Caco-2 (cell line): ENCODE measurements at regions not wholly inside any gene's neighbourhood (a gene's known extent, or its start where the extent isn't known, plus 50 kb on each side); places are given as distances from the start of the nearest gene placed in this dataset.

ENCODE experiments used
- BruUV-seq: library from RNA; stranded (reverse); fragments of 400-500 nt; replicated peaks from 2 replicates; lab custom pipeline; 2021; lab: Mats Ljungman, UMichigan
- CTCF ChIA-PET: fragments of 300-600 bp; sonication (Branson Sonifier 250); formaldehyde crosslinking; loops from one replicate; lab custom pipeline; 2022; ENCODE audit warnings: antibody characterized with exemption; lab: Charles Lee
- POLR2A ChIA-PET: fragments of 300-600 bp; sonication (Branson Sonifier 250); formaldehyde crosslinking; loops from one replicate; lab custom pipeline; 2022; ENCODE audit warnings: antibody characterized with exemption; lab: Charles Lee
- DNase-seq, 2 experiments: peaks; one replicate each; pipeline versions ENCODE4 v3.0.0 to v3.0.0-alpha.2; 2020 to 2022
- H3K27me3 ChIP-seq: replicated peaks from 2 replicates; pipeline ENCODE4 v1.6.0; 2011; ENCODE audit warnings: low read length; ENCODE audit not compliant: control insufficient read depth, insufficient read depth
- H3K36me3 ChIP-seq: 2 replicates; pipeline ENCODE4 v1.5.1; 2011; ENCODE audit warnings: low read length; ENCODE audit not compliant: control insufficient read depth, insufficient read depth
- H3K4me1 ChIP-seq: fragments of 250-450 bp; sonication (Bioruptor Pico); 2 replicates; pipeline ENCODE4 v1.5.1; 2020; ENCODE audit warnings: mild to moderate bottlenecking
- H3K4me3 ChIP-seq: 2 replicates; pipeline ENCODE4 v1.5.1; 2011; ENCODE audit warnings: low read depth, mild to moderate bottlenecking, control low read depth, low read length
- H3K9me3 ChIP-seq: fragments of 250-450 bp; sonication (Bioruptor Pico); 2 replicates; pipeline ENCODE4 v1.5.1; 2020; ENCODE audit warnings: mild to moderate bottlenecking, moderate library complexity
- H3K27ac Mint-ChIP-seq: one replicate; pipeline ENCODE4 v1.8.0; 2022; ENCODE audit warnings: mixed read lengths; ENCODE audit not compliant: unreplicated experiment
- H3K27me3 Mint-ChIP-seq: one replicate; pipeline ENCODE4 v1.8.0; 2022; ENCODE audit warnings: mixed read lengths; ENCODE audit not compliant: insufficient read depth, unreplicated experiment
- H3K36me3 Mint-ChIP-seq: one replicate; pipeline ENCODE4 v1.8.0; 2022; ENCODE audit warnings: mild to moderate bottlenecking, mixed read lengths; ENCODE audit not compliant: insufficient read depth, unreplicated experiment
- H3K4me1 Mint-ChIP-seq: one replicate; pipeline ENCODE4 v1.8.0; 2022; ENCODE audit warnings: low read depth, mixed read lengths; ENCODE audit not compliant: unreplicated experiment
- H3K4me3 Mint-ChIP-seq: one replicate; pipeline ENCODE4 v1.8.0; 2022; ENCODE audit warnings: mild to moderate bottlenecking, moderate library complexity, mixed read lengths; ENCODE audit not compliant: unreplicated experiment
- H3K9me3 Mint-ChIP-seq: one replicate; pipeline ENCODE4 v1.8.0; 2022; ENCODE audit warnings: mixed read lengths; ENCODE audit not compliant: unreplicated experiment
- intact Hi-C: fragments of 100-400 bp; cut with micrococcal nuclease; formaldehyde crosslinking; loops from one replicate; pipeline ENCODE4 v1.10.0; 2022; ENCODE audit not compliant: unreplicated experiment
- TF ChIP-seq, protein P1 (sequence below), 2 experiments: fragments of 200-600 bp in 1 of 2; IDR thresholded peaks; 1 replicate in 1 of 2; 2 replicates in 1 of 2; pipeline versions ENCODE4 v1.5.1 to v1.8.0; 2011 to 2022; ENCODE audit warnings: antibody characterized with exemption in 1 of 2, control low read depth in 1 of 2, inconsistent platforms in 1 of 2, low read depth in 1 of 2, low read length in 1 of 2, mild to moderate bottlenecking in 1 of 2, moderate library complexity in 1 of 2; ENCODE audit not compliant: insufficient read depth in 1 of 2, severe bottlenecking in 1 of 2, unreplicated experiment in 1 of 2

DNA sequence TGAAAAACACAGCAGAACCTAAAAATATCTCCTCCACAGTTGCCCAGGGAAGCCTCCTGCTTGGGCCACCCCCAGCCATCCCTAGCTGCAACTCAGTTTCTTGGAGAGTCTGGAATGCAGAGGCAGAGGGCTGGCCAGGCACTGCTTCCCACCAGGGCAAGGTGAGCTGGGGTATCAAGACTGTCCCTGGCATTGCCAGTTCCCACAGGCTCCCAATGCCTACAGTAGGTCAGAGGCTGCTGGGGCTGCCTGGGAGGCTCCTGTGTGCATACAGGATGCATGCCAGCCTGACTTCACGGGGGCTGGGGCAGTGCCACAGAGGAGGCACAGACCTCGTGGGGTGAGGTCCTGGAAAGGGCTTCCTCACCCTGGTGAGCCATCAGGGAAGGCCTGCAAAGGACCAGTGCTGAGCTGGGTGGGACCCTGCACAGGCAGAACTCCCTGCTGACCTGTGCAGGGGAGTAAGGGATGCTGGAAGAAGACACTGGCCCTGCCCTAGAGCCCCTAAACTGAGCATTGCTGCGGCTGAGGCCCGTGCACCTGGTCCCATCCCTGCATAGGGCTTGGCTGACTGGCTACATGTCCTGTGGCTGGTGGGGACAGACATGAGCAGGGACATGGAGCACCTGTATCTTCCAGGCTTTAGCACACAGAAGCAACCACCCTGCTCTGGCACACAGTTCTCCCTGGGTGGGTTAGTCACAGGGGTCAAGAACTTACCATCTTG, 121.9 kb upstream of the RET start:
- no TSS peak for BruUV-seq
- no peaks in the 10 kb centered on the region; the same call in 1 of the 2 replicates for H3K9me3 ChIP-seq
- no peaks in the 10 kb centered on the region for H3K4me1 ChIP-seq
- Mint-ChIP-seq H3K4me1 (no peaks in the 10 kb centered on the region), H3K4me3 (no peak overlapping the region), H3K27me3 (peaks cover 6% of the 10 kb centered on the region), H3K27ac (no peak overlapping the region), H3K9me3 (no peaks in the 10 kb centered on the region), H3K36me3 (no peaks in the 10 kb centered on the region)
- POLR2A ChIA-PET = no interaction called here
- H3K36me3 ChIP-seq = no peaks in the 10 kb centered on the region
- TF ChIP-seq, protein P1, sequence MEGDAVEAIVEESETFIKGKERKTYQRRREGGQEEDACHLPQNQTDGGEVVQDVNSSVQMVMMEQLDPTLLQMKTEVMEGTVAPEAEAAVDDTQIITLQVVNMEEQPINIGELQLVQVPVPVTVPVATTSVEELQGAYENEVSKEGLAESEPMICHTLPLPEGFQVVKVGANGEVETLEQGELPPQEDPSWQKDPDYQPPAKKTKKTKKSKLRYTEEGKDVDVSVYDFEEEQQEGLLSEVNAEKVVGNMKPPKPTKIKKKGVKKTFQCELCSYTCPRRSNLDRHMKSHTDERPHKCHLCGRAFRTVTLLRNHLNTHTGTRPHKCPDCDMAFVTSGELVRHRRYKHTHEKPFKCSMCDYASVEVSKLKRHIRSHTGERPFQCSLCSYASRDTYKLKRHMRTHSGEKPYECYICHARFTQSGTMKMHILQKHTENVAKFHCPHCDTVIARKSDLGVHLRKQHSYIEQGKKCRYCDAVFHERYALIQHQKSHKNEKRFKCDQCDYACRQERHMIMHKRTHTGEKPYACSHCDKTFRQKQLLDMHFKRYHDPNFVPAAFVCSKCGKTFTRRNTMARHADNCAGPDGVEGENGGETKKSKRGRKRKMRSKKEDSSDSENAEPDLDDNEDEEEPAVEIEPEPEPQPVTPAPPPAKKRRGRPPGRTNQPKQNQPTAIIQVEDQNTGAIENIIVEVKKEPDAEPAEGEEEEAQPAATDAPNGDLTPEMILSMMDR (IDR thresholded peaks at IDR 0.05; ENCODE audit: insufficient read depth in 1 of 2, low read depth in 1 of 2, low read length in 1 of 2, severe bottlenecking in 1 of 2, unreplicated experiment in 1 of 2) = no peak
- CTCF ChIA-PET = no interaction called here
- H3K4me3 ChIP-seq = no peak overlapping the region
- no peaks in the 10 kb centered on the region for H3K27me3 ChIP-seq
- intact Hi-C loops = no loop called here
- peak in 1 of 2 experiments; percentile 30 for DNase-seq

DNA sequence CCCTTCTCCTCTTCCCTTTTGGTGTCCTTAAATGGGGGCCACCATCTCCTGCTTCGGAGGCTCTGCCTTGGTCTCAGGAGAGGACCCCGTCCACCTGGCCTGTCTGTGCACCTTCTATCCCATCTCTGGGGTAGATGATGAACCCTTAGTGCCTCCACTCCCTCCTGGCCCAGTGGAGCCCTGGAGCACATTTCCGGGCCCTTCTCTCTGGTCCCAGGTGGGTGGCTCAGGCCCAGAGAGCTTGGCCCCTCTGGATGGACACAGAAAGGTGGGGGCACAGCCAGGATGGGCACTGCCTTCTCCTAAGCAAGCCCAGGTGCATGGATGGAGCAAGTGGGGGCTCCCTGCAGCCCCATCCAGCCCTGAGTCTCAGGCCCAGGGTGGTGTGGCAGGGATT, 121.4 kb upstream of the RET start:
- Mint-ChIP-seq H3K36me3 (no peaks in the 10 kb centered on the region), H3K9me3 (no peaks in the 10 kb centered on the region), H3K27me3 (peaks cover 6% of the 10 kb centered on the region), H3K27ac (no peak overlapping the region), H3K4me1 (no peaks in the 10 kb centered on the region), H3K4me3 (no peak overlapping the region)
- H3K9me3 ChIP-seq = no peaks in the 10 kb centered on the region; the same call in 1 of the 2 replicates
- no peak overlapping the region for H3K4me3 ChIP-seq
- DNase-seq = no peak
- H3K36me3 ChIP-seq = no peaks in the 10 kb centered on the region
- H3K4me1 ChIP-seq = no peaks in the 10 kb centered on the region
- ChIA-PET POLR2A (no interaction called here), CTCF (no interaction called here)
- TF ChIP-seq, protein P1 (IDR thresholded peaks at IDR 0.05; ENCODE audit: insufficient read depth in 1 of 2, low read depth in 1 of 2, low read length in 1 of 2, severe bottlenecking in 1 of 2, unreplicated experiment in 1 of 2) = no peak
- no TSS peak for BruUV-seq
- H3K27me3 ChIP-seq = no peaks in the 10 kb centered on the region
- intact Hi-C loops = no loop called here

DNA sequence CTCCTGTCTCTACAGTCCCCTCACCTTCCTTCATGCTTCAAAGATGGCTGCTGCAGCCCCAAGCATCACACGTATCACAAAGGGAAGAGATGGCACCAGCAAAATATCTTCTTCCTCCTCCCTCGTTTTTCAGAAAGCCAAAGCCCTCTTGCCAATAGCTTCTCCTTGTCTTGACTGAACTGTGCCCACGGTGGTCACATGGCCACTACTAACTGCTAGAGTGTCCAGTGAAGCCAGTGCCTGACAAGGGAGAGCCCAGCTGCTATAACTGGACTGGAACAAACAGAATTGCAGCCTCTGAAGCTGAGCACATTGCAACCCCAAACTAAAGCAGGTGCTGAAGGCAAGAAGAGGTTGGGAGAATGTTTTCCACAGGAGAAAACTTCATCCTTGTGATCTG, 120.8 kb upstream of the RET start:
- BruUV-seq = no TSS peak
- no peaks in the 10 kb centered on the region for H3K27me3 ChIP-seq
- ChIA-PET POLR2A (no interaction called here), CTCF (no interaction called here)
- no peaks in the 10 kb centered on the region for H3K9me3 Mint-ChIP-seq
- H3K27ac Mint-ChIP-seq = no peak overlapping the region
- intact Hi-C loops = no loop called here
- no peak overlapping the region for H3K4me3 Mint-ChIP-seq
- TF ChIP-seq, protein P1 (IDR thresholded peaks at IDR 0.05; ENCODE audit: insufficient read depth in 1 of 2, low read depth in 1 of 2, low read length in 1 of 2, severe bottlenecking in 1 of 2, unreplicated experiment in 1 of 2) = no peak
- H3K36me3 ChIP-seq = no peaks in the 10 kb centered on the region
- no peak overlapping the region for H3K4me3 ChIP-seq
- H3K36me3 Mint-ChIP-seq = no peaks in the 10 kb centered on the region
- H3K4me1 ChIP-seq = no peaks in the 10 kb centered on the region
- H3K27me3 Mint-ChIP-seq = peaks cover 6% of the 10 kb centered on the region
- DNase-seq = no peak
- H3K4me1 Mint-ChIP-seq = no peaks in the 10 kb centered on the region
- H3K9me3 ChIP-seq = no peaks in the 10 kb centered on the region; the same call in 1 of the 2 replicates
